Endothelial cell of umbilical vein (primary cell): ENCODE measurements at regions not wholly inside any gene's neighbourhood (a gene's known extent, or its start where the extent isn't known, plus 50 kb on each side); places are given as distances from the start of the nearest gene placed in this dataset.
A peak's percentile ranks its signal among the peaks of the same experiment; 100 is the strongest.

Experiments
- BruUV-seq: library from RNA; stranded (reverse); fragments of 400-500 nt; replicated peaks from 2 replicates; lab custom pipeline; 2021; lab: Mats Ljungman, UMichigan
- CTCF ChIA-PET: fragments of 300-600, 350-600 bp; sonication (Branson Sonifier 250); formaldehyde crosslinking; loops from one replicate; lab custom pipeline; 2021; ENCODE audit warnings: antibody characterized with exemption, inconsistent platforms; lab: Charles Lee
- POLR2A ChIA-PET: fragments of 300-600, 350-600 bp; sonication (Branson Sonifier 250); formaldehyde crosslinking; loops from one replicate; lab custom pipeline; 2021; ENCODE audit warnings: antibody characterized with exemption, inconsistent platforms; lab: Charles Lee
- DNase-seq: peaks from one replicate; pipeline ENCODE4 v3.0.0-alpha.2; 2011; ENCODE audit warnings: low read depth, low spot score
- FAIRE-seq: peaks from 2 replicates; lab custom pipeline; 2011; peaks lifted over from hg19 to GRCh38; lab: Jason Lieb, UNC
- H2AFZ ChIP-seq: 2 replicates; pipeline ENCODE4 v1.6.0; 2012; ENCODE audit warnings: low read depth, low read length, control low read depth, inconsistent platforms
- H3K27ac ChIP-seq: 2 replicates; pipeline ENCODE4 v1.5.1; 2011; ENCODE audit warnings: low read depth, mild to moderate bottlenecking, control low read depth, low read length, moderate library complexity; ENCODE audit not compliant: insufficient read depth
- H3K27me3 ChIP-seq, 2 experiments: 2 replicates each; pipeline versions ENCODE4 v1.6.0 to v1.6.1; 2011; ENCODE audit warnings: low read length in 2 of 2, mixed read lengths in 1 of 2; ENCODE audit not compliant: control insufficient read depth in 2 of 2, insufficient read depth in 2 of 2
- H3K36me3 ChIP-seq, 2 experiments: 2 replicates in 1 of 2; 3 replicates in 1 of 2; pipeline ENCODE4 v1.5.1; 2011; ENCODE audit warnings: low read length in 2 of 2, mild to moderate bottlenecking in 1 of 2, moderate library complexity in 1 of 2; ENCODE audit not compliant: control insufficient read depth in 2 of 2, insufficient read depth in 2 of 2; ENCODE audit errors: extremely low read depth in 1 of 2
- H3K4me1 ChIP-seq: 3 replicates; pipeline ENCODE4 v1.5.1; 2011; ENCODE audit warnings: mild to moderate bottlenecking, low read length; ENCODE audit not compliant: control insufficient read depth, insufficient read depth; ENCODE audit errors: extremely low read depth
- H3K4me2 ChIP-seq: 2 replicates; pipeline ENCODE4 v1.6.1; 2011; ENCODE audit warnings: low read length, control low read depth, mixed read lengths; ENCODE audit not compliant: insufficient read depth
- H3K4me3 ChIP-seq, 3 experiments: fragments of 200-600 bp in 1 of 3; sonication (generic), shearing (Covaris generic) in 1 of 3; replicated peaks in 1 of 3; 2 replicates each; pipeline ENCODE4 v1.5.1; 2011 to 2016; ENCODE audit warnings: control low read depth in 3 of 3, low read length in 3 of 3, mild to moderate bottlenecking in 2 of 3, inconsistent platforms in 1 of 3, low read depth in 1 of 3, moderate library complexity in 1 of 3; ENCODE audit not compliant: insufficient read depth in 1 of 3
- H3K79me2 ChIP-seq: 2 replicates; pipeline ENCODE4 v1.6.0; 2012; ENCODE audit warnings: low read length, inconsistent platforms; ENCODE audit not compliant: control insufficient read depth, insufficient read depth
- H3K9ac ChIP-seq: replicated peaks from 2 replicates; pipeline ENCODE3; 2011; ENCODE audit warnings: low read length, control low read depth; ENCODE audit not compliant: insufficient read depth; ENCODE audit errors: extremely low read depth
- H3K9me1 ChIP-seq: replicated peaks from 3 replicates; pipeline ENCODE4 v1.6.0; 2011; ENCODE audit warnings: mild to moderate bottlenecking, low read length; ENCODE audit not compliant: control insufficient read depth, insufficient read depth; ENCODE audit errors: extremely low read depth
- H3K9me3 ChIP-seq: replicated peaks from 2 replicates; pipeline ENCODE4 v1.5.1; 2012; ENCODE audit warnings: low read length, inconsistent platforms; ENCODE audit not compliant: control insufficient read depth, insufficient read depth
- H4K20me1 ChIP-seq: replicated peaks from 2 replicates; pipeline ENCODE3; 2011; ENCODE audit warnings: mild to moderate bottlenecking, low read length; ENCODE audit not compliant: control insufficient read depth, insufficient read depth; ENCODE audit errors: extremely low read depth
- JUN ChIP-seq: IDR thresholded peaks from 2 replicates; pipeline ENCODE4 v1.6.1; 2011; ENCODE audit warnings: borderline replicate concordance, low read depth; ENCODE audit not compliant: insufficient read length, insufficient read depth
- POLR2A ChIP-seq: IDR thresholded peaks from 2 replicates; pipeline ENCODE4 v1.6.1; 2012; ENCODE audit warnings: low read depth, mild to moderate bottlenecking, control low read depth, low read length
- POLR2AphosphoS5 ChIP-seq: IDR thresholded peaks from 2 replicates; pipeline ENCODE4 v1.6.1; 2012; ENCODE audit warnings: low read depth, mild to moderate bottlenecking, control low read depth, low read length, moderate library complexity; ENCODE audit not compliant: insufficient read depth
- dilution Hi-C: fragments of 300-500 bp; cut with MboI; formaldehyde crosslinking; loops from one replicate; pipeline ENCODE4 v1.15.0; 2019; ENCODE audit warnings: low sequenced_read_pairs; ENCODE audit not compliant: extremely low pct_ligation_motif_present
- intact Hi-C: fragments of 100-400 bp; cut with micrococcal nuclease; formaldehyde crosslinking; loops from one replicate; pipeline ENCODE4 v1.10.0; 2022

- Histone ChIP-seq H3K79me2 (no peaks in the 10 kb centered on the region), H4K20me1 (no peaks in the 10 kb centered on the region), H3K9ac (peak overlapping the region; percentile 57), H3K9me3 (no peaks in the 10 kb centered on the region), H3K4me1 (peaks cover 51% of the 10 kb centered on the region), H3K27me3 (no peaks in the 10 kb centered on the region), H3K9me1 (no peaks in the 10 kb centered on the region), H3K4me3 (no peak overlapping the region), H3K36me3 (no peaks in the 10 kb centered on the region), H3K4me2 (peak overlapping the region; percentile 81), H3K27ac (peak overlapping the region; percentile 86), H2AFZ (peak overlapping the region; percentile 17)
- ChIA-PET POLR2A (interaction anchor here (0.8 to 3.0 kb wide), 4 partner anchors 12 to 110 kb away, joined by 3 to 13 read pairs (median 3); no protein-coding TSS in a partner anchor), CTCF (interaction anchor here (1.2 to 5.0 kb wide), 7 partner anchors 14 to 789 kb away, joined by 3 to 43 read pairs (median 8); no protein-coding TSS in a partner anchor)
- dilution Hi-C loops (no loop called here), intact Hi-C loops (loop anchor here (2.0 to 10.0 kb wide), 5 partner anchors 49 to 779 kb away; no protein-coding TSS in a partner anchor)
- no peak for TF ChIP-seq JUN
- DNase-seq (no peak), FAIRE-seq (no peak)
- BruUV-seq = no TSS peak
Measured at GRCh38 chr13:39893808-39894207, 238.3 kb downstream of the COG6 start.

- H3K4me1 ChIP-seq = peaks cover 47% of the 10 kb centered on the region
- no peaks in the 10 kb centered on the region for H3K79me2 ChIP-seq
- peak overlapping the region; percentile 35 for H2AFZ ChIP-seq
- dilution Hi-C loops = no loop called here
- no peaks in the 10 kb centered on the region for H3K27me3 ChIP-seq
- BruUV-seq = TSS peak; percentile 44
- TF ChIP-seq POLR2A (no peak), POLR2AphosphoS5 (no peak)
- H3K9me1 ChIP-seq = no peaks in the 10 kb centered on the region
- no peak for DNase-seq
- POLR2A ChIA-PET = interaction anchor here (0.7 to 3.0 kb wide), 6 partner anchors 13 to 1068 kb away, joined by 3 to 13 read pairs (median 3); no protein-coding TSS in a partner anchor
- FAIRE-seq = no peak
- no peaks in the 10 kb centered on the region for H4K20me1 ChIP-seq
- H3K27ac ChIP-seq = peak overlapping the region; percentile 86
- no peaks in the 10 kb centered on the region for H3K9me3 ChIP-seq
- intact Hi-C loops = loop anchor here (2.0 to 10.0 kb wide), 4 partner anchors 48 to 778 kb away; no protein-coding TSS in a partner anchor
- no peaks in the 10 kb centered on the region for H3K36me3 ChIP-seq
- peak overlapping the region; percentile 81 for H3K4me2 ChIP-seq
- peak overlapping the region; percentile 57 for H3K9ac ChIP-seq
- CTCF ChIA-PET = interaction anchor here (1.0 to 5.0 kb wide), 9 partner anchors 15 to 118 kb away, joined by 3 to 43 read pairs (median 7); no protein-coding TSS in a partner anchor
- peak overlapping the region in 1 of 3 experiments; percentile 19 for H3K4me3 ChIP-seq
Measured at GRCh38 chr13:39894586-39894985, 239.1 kb downstream of the COG6 start.
